ENCODE measurements at regions not wholly inside any gene's neighbourhood (a gene's known extent, or its start where the extent isn't known, plus 50 kb on each side); places are given as distances from the start of the nearest gene placed in this dataset.
"Not testable (repeated sequence)": the region's sequence is repeated elsewhere in the genome, so short reads cannot be mapped to it uniquely, and the experiment has no call there.

DNA sequence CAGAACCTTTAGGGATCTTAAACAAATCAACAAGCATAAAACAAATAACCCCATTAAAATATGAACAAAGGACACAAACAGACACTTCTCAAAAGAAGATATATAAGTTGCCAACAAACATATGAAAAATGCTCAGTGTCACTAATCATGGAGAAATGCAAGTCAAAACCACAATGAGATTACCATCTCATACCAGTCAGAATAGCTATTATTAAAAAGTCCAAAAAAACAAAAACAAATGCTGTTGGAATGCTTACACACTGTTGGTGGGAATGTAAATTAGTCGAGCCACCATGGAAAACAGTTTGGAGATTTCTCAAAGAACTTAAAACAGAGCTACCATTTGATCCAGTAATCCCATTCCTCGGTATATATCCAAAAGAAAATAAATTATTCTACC lies 423.6 kb downstream of the OTOL1 start:
- DNase-seq: no peak

DNA sequence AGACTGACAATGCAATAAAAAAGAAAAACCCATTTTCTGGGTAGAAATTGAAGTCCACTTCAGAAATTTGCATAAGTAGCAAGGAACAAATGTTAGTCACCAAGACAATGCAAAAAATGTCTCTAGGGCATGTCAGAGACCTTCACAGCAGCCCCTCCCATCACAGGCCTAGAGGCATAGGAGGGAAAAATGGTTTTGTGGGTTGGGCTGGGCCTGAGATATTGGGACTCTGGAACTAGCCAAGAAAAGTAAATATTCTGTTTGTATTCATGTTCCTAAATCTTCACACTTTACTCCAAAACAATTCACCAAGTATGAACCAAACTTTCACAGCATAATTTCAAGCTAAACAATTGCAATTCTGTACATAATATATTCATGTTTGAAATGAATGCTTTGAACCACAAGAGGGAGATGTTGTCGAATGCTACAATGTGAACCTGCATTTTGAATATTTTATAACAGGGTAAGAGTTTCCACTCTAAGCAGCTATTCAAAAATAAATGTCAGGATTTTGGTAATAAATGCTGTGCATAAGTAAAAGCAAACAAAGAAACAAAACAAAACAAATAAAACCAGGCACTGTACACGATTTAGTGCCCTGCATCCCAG lies 429.2 kb downstream of the OTOL1 start:
- DNase-seq: no peak

GRCh38 chr3:161927131-161927530 lies 430.5 kb downstream of the OTOL1 start:
- no peak for DNase-seq

GRCh38 chr3:161939918-161940620 lies 443.5 kb downstream of the OTOL1 start:
- DNase-seq: no peak

- DNase-seq: no peak
Measured at GRCh38 chr3:161940621-161940965, 444.0 kb downstream of the OTOL1 start.

DNA sequence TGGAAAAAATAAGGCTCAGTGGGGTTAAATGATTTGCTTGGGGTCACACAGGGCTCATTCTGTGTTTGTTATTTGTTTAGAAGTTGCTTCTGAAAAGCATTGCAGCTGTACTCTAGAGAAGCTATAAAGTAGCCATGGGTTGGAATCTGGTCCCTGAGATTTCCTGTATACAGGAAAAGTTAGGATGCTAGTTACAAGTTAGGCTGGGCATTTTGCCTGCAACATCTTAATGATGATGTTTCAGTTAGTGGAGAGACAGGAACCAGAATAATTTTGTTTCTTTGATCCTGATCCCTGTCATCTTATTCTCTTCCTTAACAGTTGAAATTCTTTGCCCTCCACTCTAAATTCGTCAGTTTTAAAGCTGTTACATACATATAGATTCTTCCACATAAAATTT lies 445.3 kb downstream of the OTOL1 start:
- no peak for DNase-seq

GRCh38 chr3:161943801-161944345 lies 447.3 kb downstream of the OTOL1 start:
- not testable (repeated sequence) for DNase-seq

GRCh38 chr3:161946443-161946960 lies 449.9 kb downstream of the OTOL1 start:
- no peak for DNase-seq

DNA sequence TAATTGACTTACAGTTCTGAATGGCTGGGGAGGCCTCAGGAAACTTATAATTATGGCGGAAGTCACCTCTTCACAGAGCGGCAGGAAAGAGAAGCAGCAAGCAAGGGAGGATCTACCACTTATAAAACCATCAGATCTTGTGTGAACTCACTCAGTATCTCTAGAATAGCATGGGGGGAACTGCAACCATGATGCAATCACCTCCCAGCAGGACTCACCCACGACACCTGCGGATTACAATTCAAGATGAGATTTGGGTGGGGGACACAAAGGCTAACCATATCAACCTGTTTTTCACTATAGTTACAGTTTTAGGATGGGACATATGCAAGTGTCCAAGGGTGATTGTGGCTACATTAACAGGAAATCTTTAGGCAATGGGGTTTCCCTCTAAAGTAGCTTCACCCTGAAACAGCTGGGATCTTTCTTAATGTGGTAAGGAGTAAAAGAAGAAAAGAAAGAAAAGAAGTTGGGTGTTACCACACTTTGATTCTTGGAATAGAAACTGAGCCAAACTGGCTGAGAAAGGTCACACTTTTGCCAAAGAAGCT lies 453.8 kb downstream of the OTOL1 start:
- DNase-seq: no peak

- no peak for DNase-seq
Measured at GRCh38 chr3:161957467-161957866, 460.9 kb downstream of the OTOL1 start.

GRCh38 chr3:161964857-161965256 lies 468.2 kb downstream of the OTOL1 start:
- DNase-seq: no peak

GRCh38 chr3:161969867-161970266 lies 473.3 kb downstream of the OTOL1 start:
- no peak for DNase-seq

DNA sequence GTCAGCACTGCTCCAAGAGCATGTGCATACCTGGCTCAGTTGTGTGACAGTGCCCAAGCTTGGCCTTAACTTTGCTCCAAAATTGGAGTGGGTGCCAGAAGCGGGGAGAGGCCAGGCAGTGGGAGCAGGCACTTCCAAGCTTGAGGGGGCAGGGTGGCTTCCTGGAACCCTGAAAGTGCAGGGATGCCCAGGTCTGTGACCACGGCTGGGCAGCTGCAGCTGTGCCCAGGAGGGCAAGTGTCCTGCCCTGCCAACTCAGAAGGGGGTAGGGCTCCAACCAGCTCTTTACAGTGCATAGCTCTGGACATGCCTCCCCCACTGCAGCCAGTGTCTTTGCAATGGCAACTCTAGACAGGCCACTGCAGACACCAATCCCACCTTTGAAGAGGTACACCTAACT lies 478.6 kb downstream of the OTOL1 start:
- DNase-seq: no peak

DNA sequence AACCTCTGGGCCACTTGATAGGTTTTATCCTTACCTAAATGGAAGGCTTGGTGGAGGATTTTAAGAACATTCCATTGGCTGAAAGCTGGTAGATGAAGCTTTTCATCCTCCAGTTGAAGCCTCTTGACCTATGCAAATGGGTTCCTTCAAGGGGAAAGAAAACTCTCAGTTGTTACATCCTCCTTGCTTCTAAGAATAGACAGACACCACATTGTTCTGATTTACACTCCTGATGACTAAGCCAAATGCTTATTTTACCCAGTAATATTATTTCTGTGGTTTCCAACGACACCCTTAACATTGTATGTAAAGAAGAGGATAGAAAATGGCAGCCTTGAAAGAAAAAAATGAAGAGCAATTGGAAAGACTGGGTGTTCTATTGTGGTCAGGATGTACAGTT lies 480.5 kb downstream of the OTOL1 start:
- DNase-seq: no peak

GRCh38 chr3:161977850-161978249 lies 481.2 kb downstream of the OTOL1 start:
- DNase-seq: no peak

- DNase-seq: no peak
Measured at GRCh38 chr3:161987933-161988332, 491.3 kb downstream of the OTOL1 start.

DNA sequence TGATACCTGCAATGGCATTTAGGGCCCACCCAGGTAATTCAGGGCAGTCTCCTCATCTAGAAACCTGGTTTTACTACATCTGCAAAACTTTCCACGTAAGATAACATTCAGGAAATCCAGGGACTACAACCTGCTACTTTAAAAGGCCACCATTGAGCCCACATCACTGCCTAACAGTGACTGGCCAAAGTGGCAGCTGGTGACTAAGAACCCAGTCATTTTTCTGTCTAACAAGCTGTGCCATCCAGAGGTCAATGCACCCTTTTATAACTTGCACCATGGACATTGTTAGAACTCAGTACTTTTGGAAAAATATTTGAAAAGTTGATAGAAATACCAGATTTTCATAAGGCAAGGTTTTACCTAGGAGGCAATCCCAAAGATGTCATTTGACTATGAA lies 492.4 kb downstream of the OTOL1 start:
- DNase-seq: no peak

- DNase-seq: no peak
Measured at GRCh38 chr3:161990036-161990435, 493.4 kb downstream of the OTOL1 start.

DNA sequence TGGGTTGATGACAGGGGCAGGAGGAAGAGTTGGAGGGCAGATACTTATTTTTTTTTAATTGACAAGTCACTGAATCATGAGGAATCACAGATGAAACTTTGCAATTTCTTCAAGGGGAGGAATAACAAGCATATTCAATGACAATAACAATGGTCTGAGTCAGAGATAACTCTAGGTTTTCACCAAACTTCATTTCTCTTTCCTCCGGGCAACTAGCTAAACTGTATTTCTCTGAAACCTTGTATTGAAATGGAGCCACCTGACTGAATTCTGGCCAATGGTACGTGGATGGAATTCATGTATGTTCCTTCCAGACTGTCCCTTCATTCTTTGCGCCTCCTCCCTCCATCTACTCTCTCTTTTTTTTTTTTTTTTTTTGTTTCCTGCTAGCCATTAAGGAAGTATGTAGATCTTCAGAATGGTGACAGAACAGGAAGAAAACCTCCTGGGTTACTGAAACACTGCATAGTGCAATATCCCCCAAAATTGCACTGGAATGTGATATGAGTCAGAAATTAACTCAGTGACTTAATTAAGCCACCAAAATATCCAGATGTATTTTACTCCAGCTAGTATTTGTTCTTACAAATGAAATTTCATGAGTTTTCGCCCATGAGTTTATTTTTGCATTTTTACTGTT lies 495.4 kb downstream of the OTOL1 start:
- no peak for DNase-seq

GRCh38 chr3:161999846-162000245 lies 503.2 kb downstream of the OTOL1 start:
- no peak for DNase-seq

DNA sequence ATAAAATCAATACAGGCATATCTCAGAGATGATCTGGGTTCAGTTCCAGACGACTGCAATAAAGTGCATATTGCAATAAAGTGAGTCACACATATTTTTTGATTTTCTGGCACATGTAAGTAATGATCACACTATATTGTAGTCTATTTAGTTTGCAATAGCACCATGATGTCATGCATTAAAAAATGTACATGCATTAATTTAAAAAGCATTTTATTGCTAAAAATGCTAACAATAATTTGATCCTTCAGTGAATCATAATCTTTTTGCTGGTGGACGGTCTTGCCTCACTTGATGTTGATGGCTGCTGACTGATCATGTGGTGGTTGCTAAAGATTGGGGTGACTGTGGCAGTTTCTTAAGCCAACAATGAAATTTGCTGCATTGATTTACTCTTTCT lies 511.1 kb downstream of the OTOL1 start:
- DNase-seq: no peak

GRCh38 chr3:162012633-162013032 lies 516.0 kb downstream of the OTOL1 start:
- DNase-seq: no peak

DNA sequence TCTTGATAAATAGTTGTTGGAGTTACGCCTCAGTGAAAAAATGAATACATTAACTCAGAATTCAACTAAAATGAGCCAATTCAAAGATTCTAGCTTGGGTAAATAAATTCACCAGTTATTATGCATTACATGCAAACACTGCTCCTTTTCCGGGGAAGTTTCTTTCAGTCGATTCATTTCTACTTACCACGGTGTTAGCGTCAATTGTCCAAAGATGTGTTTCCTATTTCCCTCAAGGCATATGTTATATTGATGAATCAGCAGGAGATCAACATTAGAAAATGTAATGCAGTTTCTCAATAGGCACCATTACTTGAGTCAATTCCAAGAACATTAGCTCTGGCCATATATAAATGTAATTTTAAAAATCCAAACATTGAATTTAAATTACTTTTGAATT lies 517.7 kb downstream of the OTOL1 start:
- no peak for DNase-seq

DNA sequence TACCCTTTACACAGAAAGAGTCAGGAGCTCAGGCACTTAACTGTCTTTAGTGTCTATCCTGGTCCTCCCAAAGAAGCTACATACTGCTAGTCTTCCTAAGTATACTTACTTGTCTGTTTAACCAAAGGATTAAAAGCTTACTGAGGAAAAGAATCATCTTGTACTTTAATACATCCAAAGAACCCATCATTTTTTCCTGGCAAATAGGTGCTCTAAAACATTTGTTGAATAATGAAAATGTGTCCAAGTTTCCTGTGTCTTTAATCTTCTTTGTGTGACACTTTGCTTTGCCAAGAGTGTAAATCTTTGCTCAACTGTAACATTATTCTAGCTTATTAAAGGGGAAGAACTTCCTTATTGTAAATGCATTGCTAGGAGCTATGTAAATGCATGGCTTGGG lies 519.2 kb downstream of the OTOL1 start:
- no peak for DNase-seq

Measured in DMS79 (cell line).